H1 (cell line): ENCODE measurements at regions not wholly inside any gene's neighbourhood (a gene's known extent, or its start where the extent isn't known, plus 50 kb on each side); places are given as distances from the start of the nearest gene placed in this dataset.

ENCODE experiments used
- CTCF ChIA-PET: fragments of 300-600 bp; sonication (Branson Sonifier 250); formaldehyde crosslinking; loops from one replicate; lab custom pipeline; 2021; ENCODE audit not compliant: partially characterized antibody; lab: Charles Lee
- POLR2A ChIA-PET: fragments of 300-600 bp; sonication (Branson Sonifier 250); formaldehyde crosslinking; loops from one replicate; lab custom pipeline; 2021; ENCODE audit warnings: inconsistent platforms; ENCODE audit not compliant: partially characterized antibody; lab: Charles Lee
- DNase-seq, 2 experiments: peaks; one replicate each; pipeline versions ENCODE4 v3.0.0 to v3.0.0-alpha.2; 2010 to 2022; ENCODE audit warnings: low spot score in 2 of 2, low read depth in 1 of 2, mixed read lengths in 1 of 2
- FAIRE-seq: peaks from 2 replicates; lab custom pipeline; 2011; peaks lifted over from hg19 to GRCh38; lab: Jason Lieb, UNC
- H2AFZ ChIP-seq: 2 replicates; pipeline ENCODE4 v1.8.1; 2012; ENCODE audit warnings: low read length, inconsistent platforms
- H2AK5ac ChIP-seq: 2 replicates; pipeline ENCODE4 v1.6.1; 2013; ENCODE audit warnings: low read depth, low read length
- H2BK120ac ChIP-seq: replicated peaks from 2 replicates; pipeline ENCODE3; 2013; ENCODE audit warnings: low read depth, low read length, inconsistent platforms
- H2BK12ac ChIP-seq: 2 replicates; pipeline ENCODE4 v1.6.1; 2013; ENCODE audit warnings: low read depth, low read length
- H2BK15ac ChIP-seq: 2 replicates; pipeline ENCODE4 v1.6.1; 2013; ENCODE audit warnings: low read length
- H2BK20ac ChIP-seq: 2 replicates; pipeline ENCODE4 v1.6.1; 2013; ENCODE audit warnings: low read length
- H2BK5ac ChIP-seq: 2 replicates; pipeline ENCODE4 v1.6.1; 2013; ENCODE audit warnings: low read depth, low read length
- H3K14ac ChIP-seq: 2 replicates; pipeline ENCODE4 v1.6.1; 2013; ENCODE audit warnings: inconsistent platforms; ENCODE audit not compliant: insufficient read length
- H3K18ac ChIP-seq: 2 replicates; pipeline ENCODE4 v1.6.1; 2013; ENCODE audit warnings: low read length; ENCODE audit errors: extremely low read depth
- H3K23ac ChIP-seq: 2 replicates; pipeline ENCODE4 v1.6.1; 2013; ENCODE audit warnings: inconsistent platforms; ENCODE audit not compliant: insufficient read length
- H3K23me2 ChIP-seq: 2 replicates; pipeline ENCODE4 v1.6.1; 2013; ENCODE audit warnings: low read depth, low read length
- H3K27ac ChIP-seq: 2 replicates; pipeline ENCODE4 v1.6.1; 2011; ENCODE audit warnings: low read depth, low read length, inconsistent platforms
- H3K27me3 ChIP-seq, 4 experiments: replicated peaks in 1 of 4; 1 replicate in 1 of 4; 2 replicates in 3 of 4; pipeline versions ENCODE4 v1.6.1 to v1.8.1; 2011 to 2013; ENCODE audit warnings: low read length in 3 of 4, mild to moderate bottlenecking in 3 of 4, inconsistent platforms in 2 of 4, mixed read lengths in 2 of 4, moderate library complexity in 1 of 4; ENCODE audit not compliant: control insufficient read depth in 3 of 4, insufficient read depth in 3 of 4; ENCODE audit errors: extremely low read depth in 1 of 4
- H3K36me3 ChIP-seq, 4 experiments: 2 replicates each; pipeline versions ENCODE4 v1.6.1 to v1.8.1; 2011 to 2013; ENCODE audit warnings: mild to moderate bottlenecking in 4 of 4, low read length in 3 of 4, moderate library complexity in 2 of 4, control low read depth in 1 of 4, inconsistent platforms in 1 of 4; ENCODE audit not compliant: insufficient read depth in 4 of 4, control insufficient read depth in 2 of 4
- H3K4ac ChIP-seq: replicated peaks from 2 replicates; pipeline ENCODE3; 2013; ENCODE audit warnings: low read length, low read depth, mixed read lengths, inconsistent platforms; ENCODE audit not compliant: insufficient read length
- H3K4me1 ChIP-seq, 4 experiments: replicated peaks in 1 of 4; 1 replicate in 1 of 4; 2 replicates in 3 of 4; pipeline versions ENCODE4 v1.6.1 to v1.8.1; 2011 to 2013; ENCODE audit warnings: low read length in 3 of 4, inconsistent platforms in 2 of 4, mixed read lengths in 1 of 4; ENCODE audit not compliant: insufficient read depth in 4 of 4, control insufficient read depth in 3 of 4
- H3K4me2 ChIP-seq, 2 experiments: 2 replicates each; pipeline versions ENCODE4 v1.6.1 to v1.8.1; 2011 to 2013; ENCODE audit warnings: low read depth in 2 of 2, low read length in 2 of 2, control low read depth in 1 of 2, inconsistent platforms in 1 of 2, mild to moderate bottlenecking in 1 of 2; ENCODE audit not compliant: insufficient read depth in 1 of 2
- H3K4me3 ChIP-seq, 4 experiments: fragments of 200-600, 300-600 bp in 1 of 4; sonication (generic), shearing (Covaris generic), sonication (Bioruptor Twin) in 1 of 4; 2 replicates each; pipeline versions ENCODE4 v1.5.1 to v1.8.1; 2011 to 2016; ENCODE audit warnings: low read length in 4 of 4, low read depth in 3 of 4, control low read depth in 2 of 4, inconsistent platforms in 2 of 4, mild to moderate bottlenecking in 2 of 4, mixed read lengths in 1 of 4, moderate library complexity in 1 of 4; ENCODE audit not compliant: insufficient read depth in 2 of 4; ENCODE audit errors: extremely low read depth in 1 of 4
- H3K56ac ChIP-seq: replicated peaks from 2 replicates; pipeline ENCODE3; 2013; ENCODE audit warnings: low read depth, mild to moderate bottlenecking, mixed read lengths, low read length, inconsistent platforms; ENCODE audit not compliant: insufficient read length
- H3K79me1 ChIP-seq: 2 replicates; pipeline ENCODE4 v1.6.1; 2013; ENCODE audit warnings: low read depth, low read length, control low read depth
- H3K79me2 ChIP-seq, 2 experiments: 2 replicates each; pipeline versions ENCODE4 v1.6.1 to v1.8.1; 2012 to 2013; ENCODE audit warnings: low read length in 2 of 2, mild to moderate bottlenecking in 2 of 2, inconsistent platforms in 1 of 2; ENCODE audit not compliant: insufficient read depth in 2 of 2, control insufficient read depth in 1 of 2
- H3K9ac ChIP-seq, 4 experiments: replicated peaks in 1 of 4; 1 replicate in 1 of 4; 2 replicates in 3 of 4; pipeline versions ENCODE4 v1.6.1 to v1.8.1; 2011 to 2013; ENCODE audit warnings: low read depth in 3 of 4, low read length in 3 of 4, control low read depth in 2 of 4, mild to moderate bottlenecking in 2 of 4, moderate library complexity in 2 of 4, inconsistent platforms in 1 of 4; ENCODE audit errors: extremely low read depth in 1 of 4
- H3K9me3 ChIP-seq, 2 experiments: 2 replicates each; pipeline versions ENCODE4 v1.6.1 to v1.8.1; 2012 to 2013; ENCODE audit warnings: mild to moderate bottlenecking in 2 of 2, moderate library complexity in 2 of 2, control low read depth in 1 of 2, inconsistent platforms in 1 of 2, low read depth in 1 of 2, low read length in 1 of 2, mixed read lengths in 1 of 2; ENCODE audit not compliant: insufficient read depth in 2 of 2
- H4K20me1 ChIP-seq, 2 experiments: replicated peaks in 1 of 2; 2 replicates each; pipeline versions ENCODE3 to v1.8.1; 2011 to 2013; ENCODE audit warnings: inconsistent platforms in 2 of 2, low read length in 2 of 2, mild to moderate bottlenecking in 1 of 2; ENCODE audit not compliant: insufficient read depth in 2 of 2, control insufficient read depth in 1 of 2
- H4K5ac ChIP-seq: 2 replicates; pipeline ENCODE4 v1.6.1; 2013; ENCODE audit warnings: low read length, low read depth, mixed read lengths, inconsistent platforms; ENCODE audit not compliant: insufficient read length
- H4K8ac ChIP-seq: 2 replicates; pipeline ENCODE4 v1.8.0; 2013; ENCODE audit warnings: mild to moderate bottlenecking, moderate library complexity, low read length, inconsistent platforms; ENCODE audit not compliant: insufficient read depth; ENCODE audit errors: extremely low read depth
- H4K91ac ChIP-seq: replicated peaks from 2 replicates; pipeline ENCODE3; 2013; ENCODE audit warnings: low read length, mixed read lengths, inconsistent platforms; ENCODE audit not compliant: insufficient read length
- ATF2 ChIP-seq: IDR thresholded peaks from 2 replicates; pipeline ENCODE4 v1.6.1; 2012; ENCODE audit warnings: low read length, inconsistent platforms
- CREB1 ChIP-seq: IDR thresholded peaks from 2 replicates; pipeline ENCODE4 v1.6.1; 2012; ENCODE audit warnings: inconsistent platforms
- CTBP2 ChIP-seq: IDR thresholded peaks from 2 replicates; pipeline ENCODE4 v1.7.0; 2011; ENCODE audit warnings: borderline replicate concordance, mild to moderate bottlenecking, moderate library complexity, mixed read lengths, low read length; ENCODE audit not compliant: insufficient read depth, insufficient read length
- EP300 ChIP-seq, 2 experiments: IDR thresholded peaks; 1 replicate in 1 of 2; 2 replicates in 1 of 2; pipeline ENCODE4 v1.6.1; 2011 to 2012; ENCODE audit warnings: low read depth in 2 of 2, low read length in 2 of 2, mild to moderate bottlenecking in 2 of 2, borderline replicate concordance in 1 of 2, inconsistent platforms in 1 of 2, moderate library complexity in 1 of 2
- GTF2F1 ChIP-seq: IDR thresholded peaks from 2 replicates; pipeline ENCODE4 v1.6.1; 2012; ENCODE audit warnings: low read depth, low read length, improper control_type of control experiment, borderline replicate concordance
- KDM4A ChIP-seq: IDR thresholded peaks from one replicate; pipeline ENCODE4 v1.7.1; 2012; ENCODE audit warnings: low read depth, mild to moderate bottlenecking, moderate library complexity, low read length, inconsistent platforms; ENCODE audit not compliant: severe bottlenecking
- MAFK ChIP-seq: IDR thresholded peaks from 2 replicates; pipeline ENCODE4 v1.6.1; 2012; ENCODE audit warnings: low read depth, mild to moderate bottlenecking, improper control_type of control experiment, low read length
- MAX ChIP-seq: IDR thresholded peaks from 2 replicates; pipeline ENCODE4 v1.6.1; 2012; ENCODE audit warnings: inconsistent platforms
- NRF1 ChIP-seq: IDR thresholded peaks from 2 replicates; pipeline ENCODE4 v1.6.1; 2011; ENCODE audit warnings: mild to moderate bottlenecking, low read depth, low read length, improper control_type of control experiment
- RFX5 ChIP-seq: IDR thresholded peaks from 2 replicates; pipeline ENCODE4 v1.6.1; 2011; ENCODE audit warnings: low read depth, low read length, improper control_type of control experiment, borderline replicate concordance
- SIN3A ChIP-seq, 2 experiments: IDR thresholded peaks in 1 of 2; conservative IDR thresholded peaks in 1 of 2; 2 replicates each; pipeline ENCODE4 v1.6.1; 2011 to 2012; ENCODE audit warnings: low read length in 2 of 2, improper control_type of control experiment in 1 of 2, low read depth in 1 of 2, mild to moderate bottlenecking in 1 of 2
- SP2 ChIP-seq: IDR thresholded peaks from 2 replicates; pipeline ENCODE4 v1.6.1; 2012; ENCODE audit warnings: mild to moderate bottlenecking, low read length, inconsistent platforms
- WGBS, 2 experiments: shearing (Covaris generic) in 1 of 2; methylation state at CpG; one replicate each; pipeline versions ENCODE4 v1.1.6 to v1.1.7; 2013 to 2015; ENCODE audit warnings: low lambda C conversion rate in 2 of 2, mixed read lengths in 2 of 2, inconsistent platforms in 1 of 2, low coverage in 1 of 2, missing lambda C conversion rate in 1 of 2; ENCODE audit not compliant: insufficient replicate concordance in 2 of 2, insufficient coverage in 1 of 2, insufficient read length in 1 of 2; ENCODE audit errors: extremely low coverage in 1 of 2, missing lambda C conversion rate in 1 of 2; 5-methylcytosine and 5-hydroxymethylcytosine counted together

- no peak overlapping the region for H3K9ac ChIP-seq
- H3K4me3 ChIP-seq, result no peak overlapping the region; a peak in 1 of 8 replicates
- H4K91ac ChIP-seq, result no peak overlapping the region
- 0 out of 2 replicates have a peak overlapping the region, but pooled peaks have one; percentile 28 for H3K18ac ChIP-seq
- WGBS, 2 experiments, result 81 to 100% methylated on average over 2 to 4 of the region's 4 CpGs
- no peak overlapping the region; the same call in 1 of the 2 replicates for H2BK12ac ChIP-seq
- no peaks in the 10 kb centered on the region for H3K36me3 ChIP-seq
- H2AFZ ChIP-seq, result peak overlapping the region; percentile 85
- no peak overlapping the region for H3K4me2 ChIP-seq
- H3K4ac ChIP-seq, result no peak overlapping the region
- H2AK5ac ChIP-seq, result no peak overlapping the region
- H4K8ac ChIP-seq, result peak overlapping the region; percentile 45
- no peaks in the 10 kb centered on the region for H3K23me2 ChIP-seq
- H3K23ac ChIP-seq, result no peak overlapping the region
- H2BK15ac ChIP-seq, result 0 out of 2 replicates have a peak overlapping the region, but pooled peaks have one; percentile 53
- H3K4me1 ChIP-seq, result peaks cover 0 to 8% (median 4%) of the 10 kb centered on the region in 4 experiments; a peak in 4 of 7 replicates
- no peak overlapping the region for H2BK20ac ChIP-seq
- H4K5ac ChIP-seq, result no peak overlapping the region
- ChIA-PET POLR2A (interaction anchor here (0.8 kb wide), 1 partner anchor 11 kb away, joined by 3 read pairs; no protein-coding TSS in a partner anchor), CTCF (interaction anchor here (1.3 kb wide), 1 partner anchor 439 kb away, joined by 4 read pairs; no protein-coding TSS in a partner anchor)
- H3K56ac ChIP-seq, result no peak overlapping the region
- H3K79me1 ChIP-seq, result no peaks in the 10 kb centered on the region
- H4K20me1 ChIP-seq, result no peaks in the 10 kb centered on the region
- no peaks in the 10 kb centered on the region for H3K27me3 ChIP-seq
- no peak overlapping the region for H2BK120ac ChIP-seq
- FAIRE-seq, result no peak
- no peaks in the 10 kb centered on the region for H3K9me3 ChIP-seq
- no peak overlapping the region for H3K14ac ChIP-seq
- H2BK5ac ChIP-seq, result no peak overlapping the region
- DNase-seq, result no peak
- H3K27ac ChIP-seq, result no peak overlapping the region
- H3K79me2 ChIP-seq, result no peaks in the 10 kb centered on the region
- TF ChIP-seq RFX5 (no peak), MAFK (no peak), ATF2 (no peak), KDM4A (no peak), CREB1 (no peak), SIN3A (conservative IDR thresholded peaks at IDR 0.05 in 1 of 2, IDR thresholded peaks at IDR 0.05 in 1 of 2; ENCODE audit: low read depth in 1 of 2, low read length in 2 of 2) (no peak), EP300 (IDR thresholded peaks at IDR 0.05; ENCODE audit: borderline replicate concordance in 1 of 2, low read depth in 2 of 2, low read length in 2 of 2) (no peak), GTF2F1 (no peak), SP2 (no peak), NRF1 (no peak), MAX (no peak), CTBP2 (no peak)
Observed at GRCh38 chr3:55282994-55283393, 204.1 kb downstream of the WNT5A start.
